Testis (tissue), 2 donors: ENCODE measurements at regions not wholly inside any gene's neighbourhood (a gene's known extent, or its start where the extent isn't known, plus 50 kb on each side); places are given as distances from the start of the nearest gene placed in this dataset.

Experiments
- DNase-seq: peaks from one replicate; pipeline ENCODE4 v3.0.0-alpha.2; 2019
- H3K27ac ChIP-seq, 2 donors: fragments of 200-600 bp; sonication (generic); one replicate each; pipeline ENCODE4 v1.5.1; 2019
- H3K27me3 ChIP-seq: fragments of 200-600 bp; sonication (generic); one replicate; pipeline ENCODE4 v1.5.1; 2019
- H3K36me3 ChIP-seq: fragments of 200-600 bp; sonication (generic); one replicate; pipeline ENCODE4 v1.5.1; 2017; ENCODE audit warnings: low read depth; ENCODE audit errors: missing control alignments
- H3K4me1 ChIP-seq: fragments of 200-600 bp; sonication (generic); one replicate; pipeline ENCODE4 v1.5.1; 2019
- H3K4me3 ChIP-seq, 2 donors: fragments of 200-600 bp; sonication (generic); one replicate each; pipeline ENCODE4 v1.5.1; 2017 to 2019
- H3K9me3 ChIP-seq: fragments of 200-600 bp; sonication (generic); one replicate; pipeline ENCODE4 v1.5.1; 2017
- POLR2A ChIP-seq: fragments of 450-650 bp; IDR thresholded peaks from one replicate; pipeline ENCODE4 v1.6.1; 2017; ENCODE audit warnings: antibody characterized with exemption, mild to moderate bottlenecking, moderate library complexity
- WGBS, 2 donors: methylation state at CpG; one replicate each; pipeline ENCODE4 v1.1.5; 2018; 5-methylcytosine and 5-hydroxymethylcytosine counted together
- intact Hi-C: fragments of 100-400 bp; cut with DNase I; formaldehyde crosslinking; loops from one replicate; pipeline ENCODE4 v1.15.1; 2023; ENCODE audit warnings: low total_unique reads
- TF ChIP-seq, protein P1 (sequence below), 3 experiments: fragments of 450-650 bp in 2 of 3; fragments of 200-600 bp in 1 of 3; sonication (generic) in 1 of 3; IDR thresholded peaks; one replicate each; pipeline ENCODE4 v1.5.1; 2016 to 2019; ENCODE audit warnings: antibody characterized with exemption in 3 of 3, mild to moderate bottlenecking in 2 of 3, moderate library complexity in 1 of 3

GRCh38 chrX:97806238-97806637 lies 922.5 kb downstream of the RPA4 start:
- no peak overlapping the region for H3K27ac ChIP-seq

GRCh38 chrX:97806946-97807345 lies 923.2 kb downstream of the RPA4 start:
- TF ChIP-seq, protein P1, sequence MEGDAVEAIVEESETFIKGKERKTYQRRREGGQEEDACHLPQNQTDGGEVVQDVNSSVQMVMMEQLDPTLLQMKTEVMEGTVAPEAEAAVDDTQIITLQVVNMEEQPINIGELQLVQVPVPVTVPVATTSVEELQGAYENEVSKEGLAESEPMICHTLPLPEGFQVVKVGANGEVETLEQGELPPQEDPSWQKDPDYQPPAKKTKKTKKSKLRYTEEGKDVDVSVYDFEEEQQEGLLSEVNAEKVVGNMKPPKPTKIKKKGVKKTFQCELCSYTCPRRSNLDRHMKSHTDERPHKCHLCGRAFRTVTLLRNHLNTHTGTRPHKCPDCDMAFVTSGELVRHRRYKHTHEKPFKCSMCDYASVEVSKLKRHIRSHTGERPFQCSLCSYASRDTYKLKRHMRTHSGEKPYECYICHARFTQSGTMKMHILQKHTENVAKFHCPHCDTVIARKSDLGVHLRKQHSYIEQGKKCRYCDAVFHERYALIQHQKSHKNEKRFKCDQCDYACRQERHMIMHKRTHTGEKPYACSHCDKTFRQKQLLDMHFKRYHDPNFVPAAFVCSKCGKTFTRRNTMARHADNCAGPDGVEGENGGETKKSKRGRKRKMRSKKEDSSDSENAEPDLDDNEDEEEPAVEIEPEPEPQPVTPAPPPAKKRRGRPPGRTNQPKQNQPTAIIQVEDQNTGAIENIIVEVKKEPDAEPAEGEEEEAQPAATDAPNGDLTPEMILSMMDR (IDR thresholded peaks at IDR 0.05): no peak
- no peak for TF ChIP-seq POLR2A
- H3K9me3 ChIP-seq: no peaks in the 10 kb centered on the region
- H3K4me3 ChIP-seq: no peak overlapping the region
- no peak overlapping the region for H3K27ac ChIP-seq
- H3K36me3 ChIP-seq: no peaks in the 10 kb centered on the region
- DNase-seq: no peak
- no peaks in the 10 kb centered on the region for H3K4me1 ChIP-seq
- 98% methylated on average over 2 of the region's 2 CpGs for WGBS, 2 donors
- H3K27me3 ChIP-seq: no peaks in the 10 kb centered on the region
- intact Hi-C loops: no loop called here

More at GRCh38 chrX:97806238-97806637, 922.5 kb downstream of the RPA4 start:
- H3K4me1 ChIP-seq: no peaks in the 10 kb centered on the region
- no peak for DNase-seq
- intact Hi-C loops: no loop called here
- H3K27me3 ChIP-seq: no peaks in the 10 kb centered on the region
- no peaks in the 10 kb centered on the region for H3K36me3 ChIP-seq
- no peaks in the 10 kb centered on the region for H3K9me3 ChIP-seq
- TF ChIP-seq, protein P1 (IDR thresholded peaks at IDR 0.05): no peak
- no peak for TF ChIP-seq POLR2A
- WGBS, 2 donors: 69 to 86% methylated on average over 3 of the region's 3 CpGs
- no peak overlapping the region for H3K4me3 ChIP-seq

DNA sequence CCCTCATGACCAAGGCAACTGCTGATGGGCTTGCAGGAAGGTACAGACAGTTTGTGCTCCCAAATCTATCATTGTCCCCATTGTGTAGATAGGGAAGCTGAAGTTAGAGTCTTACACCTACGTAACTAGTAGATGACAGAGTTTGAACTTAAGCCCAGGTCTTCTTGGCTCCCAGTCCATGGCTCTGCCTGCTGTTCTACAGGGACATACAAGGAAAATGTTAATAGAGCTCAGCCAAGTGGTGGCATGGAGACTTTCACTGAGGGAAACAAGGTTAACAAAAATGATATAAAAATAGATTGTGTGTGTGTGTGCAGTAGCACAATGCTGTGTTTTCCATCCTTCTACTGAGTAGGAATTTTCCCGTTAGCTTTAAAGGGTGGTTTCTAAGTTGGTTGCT lies 936.5 kb downstream of the RPA4 start:
- DNase-seq: no peak
- no peaks in the 10 kb centered on the region for H3K36me3 ChIP-seq
- 82 to 90% methylated on average over 2 of the region's 2 CpGs for WGBS, 2 donors
- intact Hi-C loops: no loop called here
- TF ChIP-seq, protein P1 (IDR thresholded peaks at IDR 0.05): no peak
- no peak for TF ChIP-seq POLR2A
- no peaks in the 10 kb centered on the region for H3K4me1 ChIP-seq
- H3K27me3 ChIP-seq: no peaks in the 10 kb centered on the region
- H3K9me3 ChIP-seq: no peaks in the 10 kb centered on the region
- no peak overlapping the region for H3K4me3 ChIP-seq
- no peak overlapping the region for H3K27ac ChIP-seq

GRCh38 chrX:97828471-97828870 lies 944.8 kb downstream of the RPA4 start:
- H3K9me3 ChIP-seq: no peaks in the 10 kb centered on the region
- DNase-seq: no peak
- no peaks in the 10 kb centered on the region for H3K36me3 ChIP-seq
- no peak overlapping the region for H3K27ac ChIP-seq
- intact Hi-C loops: no loop called here
- no peaks in the 10 kb centered on the region for H3K4me1 ChIP-seq
- no peaks in the 10 kb centered on the region for H3K27me3 ChIP-seq
- 0 to 91% methylated on average over 1 of the region's 1 CpG for WGBS, 2 donors
- TF ChIP-seq POLR2A: no peak
- TF ChIP-seq, protein P1 (IDR thresholded peaks at IDR 0.05): no peak
- H3K4me3 ChIP-seq: no peak overlapping the region

DNA sequence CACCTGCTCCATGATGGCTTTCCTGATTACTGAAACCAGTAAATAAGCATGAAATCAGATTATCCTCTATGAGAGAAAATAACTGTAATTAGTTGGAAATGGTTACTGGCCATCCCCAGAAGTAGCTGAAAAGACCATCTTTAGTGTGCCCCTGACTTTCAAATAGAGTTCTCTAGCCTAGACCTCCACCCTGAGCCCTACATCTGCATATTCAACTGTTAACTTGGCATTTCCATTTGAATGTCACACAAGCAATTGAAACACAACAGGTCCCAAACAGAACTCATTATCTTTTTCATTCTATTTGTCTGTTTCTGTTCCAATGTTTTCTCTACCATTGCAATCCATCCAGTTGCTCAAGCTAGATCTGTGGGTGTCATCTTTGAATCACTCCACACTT lies 952.3 kb downstream of the RPA4 start:
- intact Hi-C loops: no loop called here
- TF ChIP-seq POLR2A: no peak
- TF ChIP-seq, protein P1 (IDR thresholded peaks at IDR 0.05): no peak
- Histone ChIP-seq H3K9me3 (no peaks in the 10 kb centered on the region), H3K4me3 (no peak overlapping the region), H3K27ac (no peak overlapping the region), H3K4me1 (no peaks in the 10 kb centered on the region), H3K36me3 (no peaks in the 10 kb centered on the region), H3K27me3 (no peaks in the 10 kb centered on the region)
- no peak for DNase-seq
